ENCODE measurements at regions not wholly inside any gene's neighbourhood (a gene's known extent, or its start where the extent isn't known, plus 50 kb on each side); places are given as distances from the start of the nearest gene placed in this dataset.

DNA sequence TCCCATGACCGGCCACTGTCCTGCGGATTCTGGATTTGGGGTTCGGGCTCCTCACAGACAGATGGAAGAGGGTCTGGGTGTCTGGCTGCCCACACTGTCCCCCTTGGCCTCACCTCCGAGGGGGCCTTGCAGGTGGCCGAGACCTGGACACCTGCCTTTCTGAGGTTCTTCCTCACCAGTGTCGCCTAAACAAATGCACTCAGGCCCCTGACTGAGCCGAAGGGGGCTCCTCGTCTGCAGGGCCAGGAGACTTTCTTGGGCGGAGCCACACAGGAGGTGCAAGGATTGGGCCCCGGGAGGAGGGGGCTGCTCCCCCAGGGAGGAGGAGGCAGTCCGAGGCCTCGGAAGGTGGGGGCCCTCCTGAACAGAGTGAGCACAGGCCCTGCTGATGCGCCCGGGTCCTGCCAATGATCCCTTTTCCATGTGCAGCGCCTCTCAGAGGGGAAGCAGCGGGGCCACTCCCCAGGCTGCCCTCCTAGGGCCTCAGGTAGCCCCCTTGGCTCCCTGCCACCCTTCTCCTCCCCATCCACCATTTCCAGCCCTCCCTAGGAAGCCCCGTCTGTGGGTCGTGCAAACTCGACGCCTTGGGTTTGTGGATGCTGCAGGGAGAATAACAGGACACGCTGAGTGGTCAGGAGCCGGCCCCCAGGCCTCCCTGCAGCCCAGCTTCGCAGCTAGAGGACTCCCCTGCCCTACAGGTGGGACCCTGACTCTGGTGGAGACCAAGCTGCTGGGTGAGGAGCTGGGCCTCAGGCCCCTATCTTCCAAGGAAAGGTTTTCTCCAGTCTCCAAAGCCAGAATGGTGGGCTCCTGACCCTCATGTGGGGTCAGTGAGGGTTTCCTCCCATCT, 63.4 kb upstream of the ZNF469 start:
- no peak overlapping the region for H3K4me3 Mint-ChIP-seq

More for the DNA sequence above, 63.4 kb upstream of the ZNF469 start:
- H3K79me2 ChIP-seq (ENCODE audit: control insufficient read depth, insufficient read depth, low read length), result no peaks in the 10 kb centered on the region
- WGBS (ENCODE audit: insufficient coverage), result 90% methylated on average over 23 of the region's 23 CpGs
- no peaks in the 10 kb centered on the region for H4K20me1 ChIP-seq (ENCODE audit: control insufficient read depth, insufficient read depth, low read length, poor library complexity, severe bottlenecking)
- Mint-ChIP-seq H3K4me1 (no peaks in the 10 kb centered on the region), H3K27ac (no peak overlapping the region), H3K9me3 (ENCODE audit: insufficient read depth) (no peaks in the 10 kb centered on the region), H3K27me3 (peaks cover 5% of the 10 kb centered on the region)
- ATAC-seq (ENCODE audit: low read depth) (no peak), DNase-seq (no peak)
- H3K27ac ChIP-seq (ENCODE audit: low read length in 2 of 2), result no peak overlapping the region
- H3K27me3 ChIP-seq (replicated peaks in 1 of 4; ENCODE audit: control extremely low read depth in 1 of 4, control insufficient read depth in 3 of 4, insufficient read depth in 4 of 4, low read length in 3 of 4), result peaks cover 0 to 4% (median 0%) of the 10 kb centered on the region in 4 experiments
- intact Hi-C loops (cut with micrococcal nuclease), result no loop called here
- no peak for TF ChIP-seq EZH2 (IDR thresholded peaks at IDR 0.05; ENCODE audit: borderline replicate concordance, insufficient read depth, low read depth, low read length, poor library complexity, severe bottlenecking)
- TF ChIP-seq, protein P1, sequence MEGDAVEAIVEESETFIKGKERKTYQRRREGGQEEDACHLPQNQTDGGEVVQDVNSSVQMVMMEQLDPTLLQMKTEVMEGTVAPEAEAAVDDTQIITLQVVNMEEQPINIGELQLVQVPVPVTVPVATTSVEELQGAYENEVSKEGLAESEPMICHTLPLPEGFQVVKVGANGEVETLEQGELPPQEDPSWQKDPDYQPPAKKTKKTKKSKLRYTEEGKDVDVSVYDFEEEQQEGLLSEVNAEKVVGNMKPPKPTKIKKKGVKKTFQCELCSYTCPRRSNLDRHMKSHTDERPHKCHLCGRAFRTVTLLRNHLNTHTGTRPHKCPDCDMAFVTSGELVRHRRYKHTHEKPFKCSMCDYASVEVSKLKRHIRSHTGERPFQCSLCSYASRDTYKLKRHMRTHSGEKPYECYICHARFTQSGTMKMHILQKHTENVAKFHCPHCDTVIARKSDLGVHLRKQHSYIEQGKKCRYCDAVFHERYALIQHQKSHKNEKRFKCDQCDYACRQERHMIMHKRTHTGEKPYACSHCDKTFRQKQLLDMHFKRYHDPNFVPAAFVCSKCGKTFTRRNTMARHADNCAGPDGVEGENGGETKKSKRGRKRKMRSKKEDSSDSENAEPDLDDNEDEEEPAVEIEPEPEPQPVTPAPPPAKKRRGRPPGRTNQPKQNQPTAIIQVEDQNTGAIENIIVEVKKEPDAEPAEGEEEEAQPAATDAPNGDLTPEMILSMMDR (IDR thresholded peaks at IDR 0.05), result no peak
- peaks cover 0 to 19% (median 0%) of the 10 kb centered on the region in 3 donors for H3K9me3 ChIP-seq (ENCODE audit: control extremely low read depth in 1 of 3, control insufficient read depth in 2 of 3, insufficient read depth in 1 of 3, low read length in 2 of 3)
- no peaks in the 10 kb centered on the region for H3K36me3 ChIP-seq (replicated peaks in 1 of 2; ENCODE audit: control extremely low read depth in 1 of 2, control insufficient read depth in 1 of 2, extremely low read depth in 1 of 2, insufficient read depth in 2 of 2, low read length in 1 of 2)
- no peak overlapping the region for H3K4me3 ChIP-seq (ENCODE audit: control extremely low read depth in 1 of 5, extremely low read depth in 1 of 5, insufficient read depth in 1 of 5, low read depth in 2 of 5, low read length in 4 of 5)
- H2AFZ ChIP-seq (ENCODE audit: insufficient read depth, low read depth, low read length, poor library complexity, severe bottlenecking), result no peak overlapping the region
- no peak overlapping the region for H3K4me2 ChIP-seq (replicated peaks; ENCODE audit: low read depth, low read length, poor library complexity, severe bottlenecking)
- ChIA-PET POLR2A (no interaction called here), CTCF (no interaction called here)
- no peaks in the 10 kb centered on the region for H3K4me1 ChIP-seq (ENCODE audit: control insufficient read depth in 2 of 2, insufficient read depth in 2 of 2, low read length in 2 of 2)
- no peak overlapping the region for H3K9ac ChIP-seq (ENCODE audit: low read length)
